Stimulated activated CD8-positive, alpha-beta memory T cell treated with anti-CD3 and anti-CD28 coated beads, Interleukin-7, amount 100 ng/mL, for 48 hours (primary cell): ENCODE measurements at regions not wholly inside any gene's neighbourhood (a gene's known extent, or its start where the extent isn't known, plus 50 kb on each side); places are given as distances from the start of the nearest gene placed in this dataset.
"Not testable (repeated sequence)": the region's sequence is repeated elsewhere in the genome, so short reads cannot be mapped to it uniquely, and the experiment has no call there.

Experiments
- DNase-seq, 2 donors: peaks; one replicate each; pipeline ENCODE4 v3.0.0-alpha.2; 2020; ENCODE audit warnings: low read depth in 1 of 2; ENCODE audit errors: extremely low read depth in 1 of 2

DNA sequence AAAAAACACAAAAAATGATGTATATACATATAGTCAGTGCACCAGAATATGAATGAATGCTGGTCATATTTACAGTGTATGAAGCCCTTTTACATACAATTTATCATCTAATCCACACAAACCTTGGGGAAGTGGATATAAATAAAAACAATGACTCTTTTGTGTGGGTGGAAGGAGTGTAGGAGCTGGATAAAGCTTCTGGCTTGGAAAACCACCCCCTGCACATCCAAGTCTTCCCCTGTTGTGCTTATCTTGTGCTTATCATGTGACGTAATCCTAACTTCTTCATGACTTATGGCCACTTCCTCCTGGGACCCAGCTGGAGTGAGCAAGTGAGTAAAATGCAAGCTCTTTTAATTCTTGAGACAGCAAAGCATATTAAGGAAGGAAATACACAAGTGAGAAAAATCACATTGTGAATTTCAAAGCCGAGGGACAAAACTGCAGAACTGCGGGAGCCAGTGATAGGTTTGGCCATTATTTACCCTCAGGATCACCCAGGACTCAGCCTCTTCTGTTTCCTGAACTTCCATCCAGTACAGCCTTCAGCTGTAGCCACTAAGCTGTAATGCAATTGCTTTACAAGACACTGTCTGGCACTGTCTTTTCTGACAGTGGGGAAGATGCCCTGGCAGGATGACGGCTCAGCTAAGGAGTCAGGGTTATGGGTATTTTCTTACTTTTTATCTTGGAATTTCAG lies 104.0 kb upstream of the PPM1J start:
- DNase-seq, result no peak

DNA sequence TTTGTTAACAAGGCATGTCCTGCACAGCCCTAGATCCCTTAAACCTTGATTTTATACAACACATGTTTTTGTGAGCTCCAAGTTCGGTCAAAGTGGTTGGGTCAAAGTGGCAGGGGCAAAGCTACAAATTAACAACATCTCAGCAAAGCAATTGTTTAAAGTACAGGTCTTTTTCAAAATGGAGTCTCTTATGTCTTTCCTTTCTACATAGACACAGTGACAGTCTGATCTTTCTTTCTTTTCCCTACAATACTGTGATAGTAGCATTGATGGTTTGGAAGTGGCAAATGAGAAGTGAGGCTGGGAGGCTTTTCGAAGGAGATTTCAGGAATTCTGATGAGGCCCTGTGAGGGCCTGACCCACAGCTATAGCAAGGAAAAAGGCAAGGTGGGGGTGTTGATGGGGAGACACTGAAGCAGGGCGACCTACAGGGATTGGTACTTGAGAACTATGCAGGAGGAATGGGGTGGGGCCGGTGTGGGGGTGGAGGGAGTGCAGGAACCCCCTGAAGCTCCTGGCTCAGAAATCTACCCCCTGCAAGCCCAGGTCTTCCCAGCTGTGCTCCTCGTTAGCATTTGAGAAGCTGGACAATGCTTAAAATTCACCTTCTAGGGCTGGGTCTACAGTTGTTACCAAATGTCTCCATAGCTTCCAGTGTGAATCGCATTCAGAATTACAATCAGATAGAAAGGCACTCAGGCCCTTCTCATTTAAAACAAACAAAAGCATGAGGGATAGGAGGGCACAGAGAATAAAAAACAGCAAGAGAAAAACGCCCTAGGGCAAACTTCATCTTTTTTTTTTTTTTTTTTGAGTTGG lies 102.6 kb upstream of the PPM1J start:
- no peak for DNase-seq

DNA sequence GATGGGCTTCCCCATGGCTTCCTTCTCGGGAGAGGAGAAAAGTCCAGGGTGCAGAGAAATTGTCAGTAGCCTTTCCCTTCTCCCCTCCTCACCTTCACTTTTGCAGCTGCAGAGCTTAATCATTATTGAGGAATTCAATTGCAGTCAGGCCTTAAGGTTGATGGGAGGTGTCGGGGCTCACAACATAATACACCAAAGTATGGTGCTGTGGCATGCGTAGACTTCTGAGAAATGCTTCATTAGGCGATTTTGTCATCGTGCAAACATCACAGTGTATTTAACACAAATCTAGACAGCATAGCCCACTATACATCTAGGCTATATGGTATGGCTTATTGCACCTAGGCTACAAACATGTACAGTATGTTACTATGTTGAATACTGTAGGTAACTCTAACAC lies 100.2 kb upstream of the PPM1J start:
- no peak for DNase-seq

DNA sequence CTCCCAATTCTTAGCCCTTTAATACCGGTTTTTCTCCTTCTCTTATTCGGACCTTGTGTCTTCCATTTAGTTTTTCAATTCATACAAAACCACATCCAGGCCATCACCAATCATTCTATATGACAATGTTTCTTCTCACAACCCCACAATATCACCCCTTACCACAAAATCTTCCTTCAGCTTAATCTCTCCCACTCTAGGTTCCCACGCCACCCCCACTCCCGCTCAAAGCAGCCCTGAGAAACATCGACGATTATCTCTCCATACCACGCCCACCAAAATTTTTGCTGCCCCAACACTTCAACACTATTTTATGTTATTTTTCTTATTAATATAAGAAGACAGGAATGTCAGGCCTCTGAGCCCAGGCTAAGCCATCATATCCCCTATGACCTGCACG lies 99.5 kb upstream of the PPM1J start:
- DNase-seq, result not testable (repeated sequence)

DNA sequence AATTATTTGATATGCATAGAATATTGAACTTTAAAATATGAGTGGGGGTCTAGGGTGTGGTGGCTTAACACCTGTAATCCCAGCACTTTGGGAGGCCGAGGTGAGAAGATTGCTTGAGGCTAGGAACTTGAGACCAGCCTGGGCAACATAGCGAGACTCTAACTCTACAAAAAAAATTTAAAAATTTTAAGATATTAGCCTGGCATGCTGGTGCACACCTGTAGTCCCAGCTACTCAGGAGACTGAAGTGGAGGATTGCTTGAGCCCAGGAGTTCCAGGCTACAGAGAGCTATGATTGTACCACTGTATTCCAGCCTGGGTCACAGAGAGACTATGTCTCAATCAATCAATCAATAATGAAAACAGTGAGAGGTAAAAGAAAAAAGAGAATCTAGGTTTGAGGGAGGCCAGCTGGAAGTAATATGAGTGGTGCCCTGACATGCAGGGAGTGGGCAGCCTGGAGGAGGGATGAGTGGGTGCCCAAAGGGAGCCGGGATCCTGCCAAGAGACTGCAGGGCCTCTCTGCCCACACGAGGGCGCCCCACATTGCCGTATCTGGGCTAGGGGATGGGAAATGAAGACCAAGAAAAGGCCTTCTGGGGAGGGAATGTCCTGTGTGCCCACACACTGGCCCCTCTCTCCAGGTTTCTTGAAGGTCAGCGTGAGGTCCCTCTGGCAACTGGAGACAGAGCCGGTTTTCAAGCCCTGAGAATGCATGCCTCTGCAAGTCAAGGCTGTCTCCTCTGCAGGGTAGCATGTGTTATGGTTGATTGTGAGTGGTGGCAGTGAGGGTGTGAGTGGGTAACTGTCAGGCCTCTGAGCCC lies 93.9 kb upstream of the PPM1J start:
- DNase-seq, result peak; percentile 20 to 37

DNA sequence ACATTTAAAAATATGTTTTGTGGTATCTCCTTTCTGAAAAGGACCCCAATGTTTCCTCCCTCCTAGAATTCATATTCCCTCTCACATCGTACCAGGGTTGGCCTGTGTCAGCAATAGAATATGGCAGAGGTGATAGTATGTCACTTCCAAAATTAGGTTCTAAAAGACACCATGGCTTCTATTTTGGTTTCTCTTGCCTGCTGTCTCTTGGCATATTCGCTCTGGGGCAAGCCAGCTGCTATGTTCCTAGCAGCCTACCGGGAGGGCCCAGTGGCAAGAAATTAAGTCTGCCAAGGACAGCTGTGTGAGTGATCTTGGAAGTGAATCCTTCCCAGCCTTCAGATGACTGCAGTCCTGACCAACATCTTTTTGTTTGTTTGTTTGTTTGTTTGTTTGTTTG lies 92.9 kb upstream of the PPM1J start:
- DNase-seq, result no peak

DNA sequence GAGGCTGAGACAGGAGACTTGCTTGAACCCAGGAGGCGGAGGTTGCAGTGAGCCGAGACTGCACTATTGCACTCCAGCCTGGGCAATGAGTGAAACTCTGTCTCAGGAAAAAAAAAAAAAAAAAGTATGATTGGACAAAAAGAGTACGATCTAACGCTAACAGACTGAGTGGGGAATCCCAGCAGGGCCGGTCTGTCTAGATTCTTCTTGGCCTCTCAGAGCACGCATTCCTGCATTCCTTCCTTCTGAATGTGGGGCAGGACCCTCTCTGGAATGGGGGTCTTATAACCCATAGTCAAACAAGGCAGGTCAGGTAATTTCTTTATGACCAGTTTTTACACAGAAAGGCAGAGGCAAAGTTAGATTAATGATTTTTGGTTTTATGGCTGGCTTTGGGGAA lies 92.0 kb upstream of the PPM1J start:
- DNase-seq, result no peak

DNA sequence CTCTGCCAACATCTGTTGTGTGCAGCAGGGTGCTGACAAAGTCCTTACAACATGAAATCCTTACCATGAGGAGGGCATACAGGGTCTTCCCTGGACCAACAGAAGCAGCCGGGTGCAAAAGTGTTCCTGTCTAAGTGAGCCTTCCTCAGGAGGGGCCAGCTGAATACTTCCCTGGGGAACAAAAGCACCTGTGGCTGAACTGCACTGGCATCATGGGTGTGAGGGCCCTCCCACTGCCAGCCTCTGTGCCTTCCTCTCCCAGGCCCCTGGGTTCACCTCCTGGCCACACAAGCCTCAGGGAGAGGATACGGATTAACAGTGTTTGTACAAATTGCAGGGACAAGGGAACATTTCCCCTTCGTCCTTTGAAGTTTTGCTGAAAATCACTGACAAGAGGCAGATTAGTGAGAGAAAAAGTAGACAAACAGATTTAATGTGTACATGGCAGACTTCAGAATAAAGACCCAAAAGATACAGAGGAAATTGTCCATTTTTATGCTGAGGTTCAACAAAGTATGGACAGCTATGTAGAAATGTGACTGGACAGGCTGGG lies 91.0 kb upstream of the PPM1J start:
- no peak for DNase-seq

DNA sequence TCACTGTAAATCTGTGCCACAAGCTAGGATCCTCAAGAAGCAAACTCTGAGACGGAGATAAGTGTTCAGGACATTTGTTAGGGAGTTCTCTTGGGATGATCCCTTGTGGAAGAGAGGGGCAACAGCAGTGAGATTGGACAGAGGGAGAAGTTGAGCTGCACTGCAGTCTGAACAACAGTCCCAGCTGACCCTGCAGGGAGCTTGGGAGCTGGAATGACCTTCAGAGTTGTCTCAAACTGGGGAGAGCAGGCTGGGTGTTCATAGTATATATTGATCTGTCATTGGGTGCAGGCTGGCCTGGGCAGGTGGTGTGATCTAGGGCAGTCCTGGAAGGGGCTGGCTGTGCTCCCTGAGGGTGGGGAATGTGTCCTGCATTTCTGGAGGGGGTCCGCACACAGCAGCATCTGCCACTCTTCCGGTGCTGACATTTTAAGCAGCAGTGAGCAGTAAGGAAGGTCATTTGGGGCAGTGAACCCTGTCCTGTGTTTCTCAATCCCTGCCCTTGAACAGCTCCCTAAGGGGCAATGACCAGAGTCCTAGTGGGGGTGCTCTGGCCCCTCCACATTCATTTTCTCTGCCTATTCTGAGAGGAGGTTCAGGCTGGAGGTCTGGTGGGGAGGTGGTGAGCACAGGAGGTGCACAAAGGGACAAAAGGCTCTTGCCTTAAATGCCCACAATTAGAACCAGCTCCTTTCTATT lies 90.2 kb upstream of the PPM1J start:
- no peak for DNase-seq

DNA sequence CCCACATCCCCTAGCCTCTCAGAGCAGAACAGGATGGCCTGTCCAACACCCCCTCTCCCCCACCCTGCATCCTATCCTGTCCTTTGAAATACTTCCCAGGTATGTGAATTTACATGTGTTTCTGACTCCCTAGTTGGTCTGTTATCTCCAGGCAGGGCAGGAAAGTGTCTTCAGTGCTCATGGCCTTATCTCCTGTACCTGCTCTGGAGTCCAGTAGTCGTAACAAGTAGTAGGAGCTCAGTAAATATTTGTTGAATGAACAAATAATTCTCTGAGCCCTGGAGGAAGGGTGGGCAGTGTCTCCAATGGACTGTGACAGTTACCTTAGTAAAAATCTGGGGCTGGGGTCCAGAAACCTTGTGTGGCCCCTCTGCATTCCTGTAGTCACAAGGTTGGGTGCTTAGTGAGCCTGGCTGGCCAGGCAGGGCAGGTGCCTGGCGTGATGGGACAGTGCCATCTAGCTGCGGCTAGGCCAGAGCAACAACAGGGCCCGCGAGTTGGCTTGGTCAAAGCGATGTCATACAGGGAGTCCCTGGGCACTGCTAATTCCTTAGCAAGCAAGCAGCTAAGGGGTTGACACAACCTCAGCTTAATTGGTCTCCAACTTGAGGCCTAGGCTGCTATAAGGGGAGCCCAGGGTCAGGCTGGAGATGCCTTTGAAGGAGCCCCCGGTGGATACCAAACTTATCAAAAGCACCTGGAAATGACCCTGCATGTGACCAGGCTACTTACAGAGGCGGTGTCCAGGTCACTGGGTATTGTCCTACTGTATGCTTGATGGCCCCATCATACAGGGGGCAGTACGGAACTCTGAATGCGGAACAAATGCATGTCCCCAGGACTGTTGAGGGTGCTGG lies 89.0 kb upstream of the PPM1J start:
- peak; percentile 10 to 19 for DNase-seq

DNA sequence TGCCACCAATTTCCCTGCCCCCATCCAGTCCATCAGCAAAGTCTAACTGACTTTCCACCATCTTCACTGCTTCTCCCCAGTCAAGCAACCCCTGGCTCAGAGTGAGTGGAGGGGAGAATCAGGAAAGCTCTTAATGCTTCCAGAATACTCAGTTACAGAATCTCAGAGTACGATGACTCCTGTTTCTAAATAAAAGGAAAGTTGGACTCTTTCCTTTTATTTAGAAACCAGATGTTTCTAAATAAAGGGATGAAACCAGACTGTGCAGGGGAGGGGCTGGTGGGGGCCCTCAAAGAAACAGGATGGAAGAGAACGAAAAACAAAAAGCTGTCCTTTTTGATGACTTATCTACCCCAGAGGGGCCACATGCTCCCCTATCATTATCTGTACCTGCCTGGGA lies 85.2 kb upstream of the PPM1J start:
- DNase-seq, result no peak

DNA sequence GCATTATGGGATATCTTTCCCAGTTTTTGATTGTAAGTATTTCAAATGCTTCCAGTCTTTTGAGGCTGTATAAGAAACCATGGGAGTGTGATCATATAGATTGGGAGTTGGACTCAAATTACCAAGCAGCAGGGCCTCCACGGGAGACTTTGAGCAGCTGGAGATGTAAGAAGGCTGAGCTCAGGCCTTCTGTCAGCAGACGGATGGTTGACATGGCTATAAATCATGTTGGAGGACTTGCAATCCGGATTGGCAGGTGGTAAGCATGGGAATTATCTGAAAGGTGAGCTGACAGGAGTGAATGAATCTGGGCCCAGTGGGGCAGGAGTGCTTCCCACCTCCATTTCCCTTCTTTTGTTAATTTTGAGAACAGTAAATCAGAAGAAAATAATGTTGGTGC lies 83.2 kb upstream of the PPM1J start:
- no peak for DNase-seq

DNA sequence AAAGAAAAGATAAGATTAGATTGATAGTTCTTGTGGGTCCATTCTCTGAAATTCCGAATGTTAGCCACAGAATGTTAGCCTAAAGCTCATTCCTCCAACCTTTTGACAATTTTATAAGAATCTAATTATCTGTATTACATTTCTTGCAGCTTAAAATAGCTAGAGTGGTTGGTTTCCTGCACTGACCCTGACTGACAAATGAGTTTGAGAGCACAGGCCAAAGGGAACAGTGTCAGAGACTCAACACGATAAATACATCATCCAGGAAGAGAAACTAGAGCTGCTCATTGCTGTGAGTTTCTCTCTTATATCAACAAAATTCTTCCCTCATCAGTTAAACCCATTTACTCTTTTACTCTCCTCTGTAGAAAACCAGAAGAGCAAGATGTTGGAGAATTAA lies 82.1 kb upstream of the PPM1J start:
- no peak for DNase-seq

DNA sequence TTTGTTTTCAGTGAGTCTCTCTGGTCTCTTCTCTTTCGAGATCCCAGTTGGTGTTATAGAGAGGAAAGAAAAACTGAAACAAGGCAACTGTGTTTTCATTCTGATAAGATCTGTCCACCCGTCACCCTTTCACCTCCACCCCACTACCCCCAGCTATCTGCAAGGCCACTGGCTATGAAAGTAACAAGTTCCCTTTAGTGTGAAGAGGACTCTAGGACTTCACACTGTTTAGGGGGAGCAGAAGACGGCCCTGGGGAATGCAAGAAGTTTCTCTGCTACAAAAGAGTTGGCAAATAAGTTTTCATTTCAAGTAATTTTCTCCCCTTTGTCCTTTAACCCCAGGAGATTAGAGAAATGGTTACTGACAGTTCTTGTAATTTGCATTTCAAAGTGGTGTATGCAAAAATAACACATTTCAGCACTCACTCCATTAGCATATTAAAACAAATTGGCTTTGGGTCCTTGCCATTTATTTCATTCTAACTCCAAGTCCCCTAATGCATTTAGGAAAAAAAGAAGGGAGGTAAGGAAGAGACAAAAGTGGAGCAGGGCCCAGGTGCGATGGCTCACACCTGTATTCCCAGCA lies 79.6 kb upstream of the PPM1J start:
- no peak for DNase-seq

DNA sequence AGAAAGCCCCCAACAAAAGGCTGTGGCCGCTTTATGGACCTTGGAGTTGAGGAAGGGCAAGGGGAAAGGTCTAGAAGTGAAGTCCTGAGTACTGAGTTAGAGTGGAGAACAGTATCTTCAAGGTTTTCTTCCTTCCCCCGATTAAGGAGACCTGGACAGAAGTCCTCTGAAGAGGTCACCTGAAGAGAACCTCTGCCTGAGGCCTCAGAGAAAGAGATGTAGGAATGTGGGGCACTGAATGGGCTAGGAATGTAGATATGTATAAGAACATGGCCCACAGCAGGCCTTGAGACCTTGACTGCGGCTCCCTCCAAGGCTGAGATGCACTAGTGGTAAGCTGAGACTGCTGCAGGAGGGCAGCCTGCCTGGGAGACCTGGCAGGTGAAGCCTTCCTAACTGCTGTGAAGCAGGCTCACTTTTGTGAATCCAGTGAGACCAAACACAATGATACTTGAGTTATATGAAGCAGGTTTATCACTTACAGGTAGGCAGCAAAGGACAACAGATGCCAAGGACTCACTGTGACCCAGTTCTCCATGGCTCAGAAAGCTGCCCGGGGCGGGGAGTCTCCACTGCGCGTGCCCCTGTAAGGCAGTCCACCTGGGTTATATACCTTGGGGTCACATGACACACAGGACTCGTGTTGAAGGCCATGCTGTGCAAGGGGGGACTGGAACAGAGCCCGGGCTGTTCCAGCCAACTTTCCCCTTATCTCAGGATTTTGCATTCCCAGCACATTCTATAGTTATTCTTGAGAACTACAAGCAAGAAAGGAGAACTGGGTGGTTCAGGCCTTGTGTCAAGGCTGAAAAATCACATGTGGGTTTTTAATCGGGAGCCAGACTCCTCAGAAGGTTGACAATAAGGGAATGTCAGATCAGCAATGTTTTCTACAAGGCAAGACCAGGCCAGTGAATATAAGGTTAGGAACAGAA lies 78.8 kb upstream of the PPM1J start:
- no peak for DNase-seq

DNA sequence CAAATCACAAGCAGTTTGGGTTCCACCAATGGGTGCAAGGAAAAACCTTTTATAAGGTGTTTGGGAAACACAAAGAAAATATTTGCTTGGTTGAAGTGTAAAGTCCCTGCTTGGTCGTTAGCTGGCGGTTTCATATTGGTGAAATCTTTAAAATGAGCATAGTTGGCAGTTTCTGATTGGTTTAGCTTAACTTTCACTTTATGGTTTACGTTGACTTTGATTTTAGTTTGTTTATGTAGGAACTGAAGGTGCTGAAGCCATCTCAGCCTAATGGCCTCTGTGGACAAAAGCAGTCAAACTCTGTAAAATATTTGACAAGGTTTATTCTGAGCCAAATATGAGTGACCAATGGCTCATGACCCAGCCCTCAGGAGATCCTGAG lies 76.6 kb upstream of the PPM1J start:
- no peak for DNase-seq

DNA sequence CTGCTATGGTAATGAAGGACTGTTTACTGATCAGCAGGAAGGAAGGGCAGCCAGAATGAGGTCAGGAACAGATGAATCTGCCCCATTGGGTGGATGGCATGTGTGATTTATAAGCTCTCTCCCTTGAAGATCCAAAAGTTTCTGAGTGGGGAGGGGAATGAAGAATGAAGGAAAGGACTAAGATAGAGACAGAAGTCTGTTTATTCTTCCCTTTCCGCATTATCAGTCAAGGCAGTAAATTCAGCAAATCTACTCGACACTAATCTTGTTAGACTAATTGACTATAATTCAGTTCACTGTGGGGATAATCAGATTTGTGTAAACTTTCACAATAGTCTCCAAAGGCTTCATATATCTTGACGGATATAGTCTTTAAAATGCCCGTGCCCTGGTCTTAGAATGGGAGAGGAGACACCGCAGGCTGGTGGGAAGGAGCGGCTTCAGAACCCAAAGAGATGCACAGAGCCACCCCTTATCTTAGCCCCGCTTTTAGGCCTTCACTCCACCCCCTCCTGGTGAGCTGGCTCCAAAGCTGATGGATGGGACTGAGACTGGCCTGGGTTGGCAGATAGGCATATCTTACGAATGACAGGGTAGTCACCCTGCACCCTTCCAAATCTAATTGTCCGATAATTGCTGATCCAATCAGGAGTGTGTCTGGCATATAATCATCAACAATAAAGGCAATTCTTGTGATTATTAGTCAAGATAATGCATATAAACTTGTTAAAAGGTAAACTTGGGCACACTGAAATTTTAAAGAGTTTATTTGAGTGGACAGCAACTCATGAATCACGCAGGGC lies 76.0 kb upstream of the PPM1J start:
- no peak for DNase-seq

DNA sequence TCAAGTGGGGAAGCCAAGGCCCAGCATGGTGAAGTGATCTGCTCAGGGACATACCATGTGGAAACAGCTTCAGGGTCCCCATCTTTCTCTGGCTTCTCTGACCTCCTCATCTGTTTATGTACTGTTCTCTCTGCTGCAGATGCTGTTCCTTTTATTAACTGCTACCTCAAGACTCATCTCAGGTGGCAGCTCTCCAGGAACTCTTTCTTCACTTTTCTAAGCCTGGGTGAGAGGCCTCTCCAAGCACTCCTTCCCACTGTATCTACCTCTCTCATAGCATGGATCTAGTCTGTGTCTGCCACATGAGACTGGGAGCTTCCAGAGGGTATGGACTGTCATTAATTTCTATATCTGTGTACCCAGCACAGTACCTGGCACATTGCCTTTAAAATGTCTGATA lies 73.4 kb upstream of the PPM1J start:
- no peak for DNase-seq
